K562 (cell line): ENCODE measurements at regions not wholly inside any gene's neighbourhood (a gene's known extent, or its start where the extent isn't known, plus 50 kb on each side); places are given as distances from the start of the nearest gene placed in this dataset.

Source experiments
- ATAC-seq: fragments of 200-7000 bp; cut with Tn5 transposase; 3 replicates; pipeline ENCODE4 v1.9.1; 2020; ENCODE audit warnings: moderate library complexity
- BruUV-seq: library from RNA; stranded (reverse); fragments of 400-500 nt; replicated peaks from 2 replicates; lab custom pipeline; 2021; lab: Mats Ljungman, UMichigan
- CTCF ChIA-PET: fragments of 300-600 bp; formaldehyde crosslinking; extraction: SDS; loops from one replicate; lab custom pipeline; 2021; ENCODE audit warnings: low intra/inter-chr PET ratio; lab: Yijun Ruan, JAX
- POLR2A ChIA-PET: fragments of 300-600, 350-650 bp; sonication (Branson Sonifier 250); formaldehyde crosslinking; extraction: SDS; loops from one replicate; lab custom pipeline; 2021; ENCODE audit warnings: antibody characterized with exemption, inconsistent platforms; lab: Yijun Ruan, JAX
- DNase-seq, 4 experiments: peaks; one replicate each; pipeline versions ENCODE4 v3.0.0 to v3.0.0-alpha.2; 2011 to 2018; ENCODE audit warnings: low spot score in 3 of 4, mixed read lengths in 3 of 4; ENCODE audit errors: extremely low read depth in 1 of 4
- FAIRE-seq: peaks from 2 replicates; lab custom pipeline; 2011; peaks lifted over from hg19 to GRCh38; lab: Jason Lieb, UNC
- H2AFZ ChIP-seq: 2 replicates; pipeline ENCODE4 v1.6.0; 2011; ENCODE audit warnings: low read depth, low read length, control low read depth, inconsistent platforms
- H3K27ac ChIP-seq: fragments of 200-600 bp; 3 replicates; pipeline ENCODE4 v1.8.0; 2011; ENCODE audit warnings: low read depth, mild to moderate bottlenecking, control low read depth, inconsistent platforms, low read length, moderate library complexity, mixed read lengths; ENCODE audit errors: extremely low read depth
- H3K27me3 ChIP-seq, 2 experiments: fragments of 300-600 bp in 1 of 2; 2 replicates in 1 of 2; 3 replicates in 1 of 2; pipeline versions ENCODE4 v1.6.0 to v1.8.0; 2011; ENCODE audit warnings: inconsistent platforms in 2 of 2, low read length in 2 of 2, mild to moderate bottlenecking in 1 of 2, mixed read lengths in 1 of 2, moderate library complexity in 1 of 2; ENCODE audit not compliant: control insufficient read depth in 2 of 2, insufficient read depth in 2 of 2
- H3K36me3 ChIP-seq: fragments of 300-600 bp; 3 replicates; pipeline ENCODE4 v1.8.0; 2011; ENCODE audit warnings: mild to moderate bottlenecking, low read length, inconsistent platforms; ENCODE audit not compliant: control insufficient read depth, insufficient read depth
- H3K4me1 ChIP-seq, 2 experiments: fragments of 200-600 bp in 1 of 2; replicated peaks in 1 of 2; 2 replicates in 1 of 2; 3 replicates in 1 of 2; pipeline versions ENCODE4 v1.5.1 to v1.8.0; 2011; ENCODE audit warnings: inconsistent platforms in 2 of 2, low read length in 2 of 2, mild to moderate bottlenecking in 1 of 2, mixed read lengths in 1 of 2, moderate library complexity in 1 of 2; ENCODE audit not compliant: control insufficient read depth in 2 of 2, insufficient read depth in 2 of 2
- H3K4me2 ChIP-seq: 2 replicates; pipeline ENCODE4 v1.6.1; 2011; ENCODE audit warnings: low read length, control low read depth, inconsistent platforms, mixed read lengths; ENCODE audit not compliant: insufficient read depth
- H3K4me3 ChIP-seq: fragments of 200-600 bp; sonication (generic), shearing (Covaris generic); 2 replicates; pipeline ENCODE4 v1.5.1; 2016; ENCODE audit warnings: control low read depth, inconsistent platforms
- H3K79me2 ChIP-seq: fragments of 200-600 bp; 3 replicates; pipeline ENCODE4 v1.8.0; 2011; ENCODE audit warnings: low read length, inconsistent platforms; ENCODE audit not compliant: control insufficient read depth, insufficient read depth
- H3K9ac ChIP-seq, 2 experiments: 2 replicates each; pipeline versions ENCODE4 v1.6.0 to v1.6.1; 2011; ENCODE audit warnings: low read depth in 2 of 2, low read length in 2 of 2, control low read depth in 1 of 2, inconsistent platforms in 1 of 2, mild to moderate bottlenecking in 1 of 2, mixed read lengths in 1 of 2; ENCODE audit not compliant: insufficient read depth in 1 of 2
- H3K9me1 ChIP-seq: one replicate; pipeline ENCODE4 v1.6.0; 2011; ENCODE audit warnings: inconsistent platforms, mild to moderate bottlenecking, low read length, moderate library complexity; ENCODE audit not compliant: control insufficient read depth, insufficient read depth
- H3K9me3 ChIP-seq: replicated peaks from 2 replicates; pipeline ENCODE4 v1.5.1; 2011; ENCODE audit warnings: low read depth, low read length, inconsistent platforms; ENCODE audit not compliant: control insufficient read depth, insufficient read depth
- H4K20me1 ChIP-seq: replicated peaks from 2 replicates; pipeline ENCODE4 v1.6.1; 2011; ENCODE audit warnings: low read length, inconsistent platforms, mixed read lengths; ENCODE audit not compliant: control insufficient read depth, insufficient read depth
- HEY1 ChIP-seq: fragments of 250-450 bp; sonication (Bioruptor Pico); IDR thresholded peaks from 2 replicates; pipeline ENCODE4 v1.5.0; 2020; ENCODE audit warnings: mild to moderate bottlenecking, moderate library complexity, borderline replicate concordance
- HMG20B ChIP-seq: fragments of 250-450 bp; sonication (Bioruptor Pico); IDR thresholded peaks from 2 replicates; pipeline ENCODE4 v1.5.0; 2021; ENCODE audit warnings: mild to moderate bottlenecking
- MED1 ChIP-seq: sonication (generic); formaldehyde crosslinking; IDR thresholded peaks from 2 replicates; pipeline ENCODE4 v1.8.1; 2023; ENCODE audit warnings: missing genetic modification reagents, borderline replicate concordance
- PYGO2 ChIP-seq: fragments of 450-650 bp; IDR thresholded peaks from 2 replicates; pipeline ENCODE4 v1.6.1; 2016; ENCODE audit warnings: mild to moderate bottlenecking, missing genetic modification characterization, moderate library complexity, missing compliant biosample characterization
- ZBTB33 ChIP-seq: sonication (generic); formaldehyde crosslinking; IDR thresholded peaks from 2 replicates; pipeline ENCODE4 v1.8.1; 2023; ENCODE audit warnings: mild to moderate bottlenecking, missing genetic modification reagents
- ZNF197 ChIP-seq: fragments of 200-800 bp; sonication (Bioruptor generic); IDR thresholded peaks from 2 replicates; pipeline ENCODE4 v1.6.1; 2016; ENCODE audit warnings: low read depth, missing genetic modification characterization, missing compliant biosample characterization
- ZNF518B ChIP-seq: fragments of 250-450 bp; sonication (Bioruptor Pico); IDR thresholded peaks from 2 replicates; pipeline ENCODE4 v1.5.0; 2021; ENCODE audit warnings: mild to moderate bottlenecking, moderate library complexity
- WGBS: fragments of 100-300 bp; shearing (Covaris generic); methylation state at CpG from one replicate; pipeline ENCODE4 v1.1.6; 2016; ENCODE audit warnings: low coverage, mixed read lengths; ENCODE audit not compliant: insufficient coverage; ENCODE audit errors: missing lambda C conversion rate; 5-methylcytosine and 5-hydroxymethylcytosine counted together
- in situ Hi-C: fragments of 300-500 bp; cut with MboI; formaldehyde crosslinking; loops from 4 replicates; pipeline ENCODE4 v1.15.0; 2018; ENCODE audit warnings: inconsistent platforms, mixed read lengths
- intact Hi-C: fragments of 100-400 bp; cut with micrococcal nuclease; formaldehyde crosslinking; loops from 2 replicates; pipeline ENCODE4 v1.14.2; 2022
- TF ChIP-seq, protein P1 (sequence below): fragments of 150-350 bp; conservative IDR thresholded peaks from 2 replicates; pipeline ENCODE4 v1.6.1; 2014; ENCODE audit warnings: low read length

DNA sequence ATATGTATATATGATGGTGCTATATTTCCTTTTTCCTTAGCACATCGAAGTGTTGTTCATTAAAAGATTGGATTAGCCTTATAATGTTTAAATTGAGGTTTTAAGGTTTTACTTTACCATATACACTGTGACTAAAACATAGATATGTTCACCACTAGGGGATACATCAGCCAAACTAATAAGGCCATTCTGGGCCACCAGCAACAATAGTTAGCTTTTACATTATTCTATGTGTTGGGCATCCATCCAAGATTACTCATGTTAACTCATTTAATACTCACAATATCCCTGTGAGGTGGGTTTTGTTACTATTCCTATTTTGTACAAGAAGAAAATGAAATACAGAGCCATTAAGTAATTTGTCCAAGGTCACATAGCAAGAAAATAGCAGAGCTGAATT lies 202.6 kb upstream of the AVPR1A start:
- Histone ChIP-seq H3K4me1 (no peaks in the 10 kb centered on the region), H3K4me2 (no peak overlapping the region), H2AFZ (no peak overlapping the region), H3K9me1 (no peaks in the 10 kb centered on the region), H3K27ac (no peak overlapping the region), H4K20me1 (no peaks in the 10 kb centered on the region), H3K27me3 (no peaks in the 10 kb centered on the region), H3K9ac (no peak overlapping the region), H3K9me3 (no peaks in the 10 kb centered on the region), H3K4me3 (no peak overlapping the region), H3K36me3 (no peaks in the 10 kb centered on the region), H3K79me2 (no peaks in the 10 kb centered on the region)
- 0% methylated on average over 1 of the region's 1 CpG for WGBS
- ChIA-PET CTCF (no interaction called here), POLR2A (no interaction called here)
- FAIRE-seq, result no peak
- ATAC-seq, result no peak
- DNase-seq, result no peak
- intact Hi-C loops (no loop called here), in situ Hi-C loops (no loop called here)
- no peak for TF ChIP-seq MED1 (CRISPR knock-in tag)
- TF ChIP-seq ZBTB33 (CRISPR knock-in tag), result no peak
- TF ChIP-seq ZNF197 (CRISPR knock-in tag), result no peak
- no peak for TF ChIP-seq HEY1
- no TSS peak for BruUV-seq

DNA sequence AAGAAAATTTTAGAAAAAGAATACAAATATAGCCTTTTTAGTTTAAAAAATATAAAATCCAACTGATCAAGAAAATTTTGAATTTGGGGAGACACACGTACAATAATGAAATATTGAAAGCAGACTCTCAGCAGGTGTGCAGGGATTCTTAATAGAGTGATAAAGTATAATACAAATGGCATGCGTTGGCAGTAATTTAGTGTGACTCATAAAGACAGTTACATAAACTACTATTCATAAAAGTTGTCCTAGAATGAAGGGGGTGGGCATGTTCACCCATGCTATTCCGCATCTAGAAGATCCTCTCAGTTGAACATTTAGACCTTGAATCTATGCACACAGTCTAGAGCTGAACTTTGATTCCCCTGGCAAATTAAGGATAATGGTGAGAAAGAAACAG lies 200.4 kb upstream of the AVPR1A start:
- no peak for FAIRE-seq

More for the DNA sequence above, 200.4 kb upstream of the AVPR1A start:
- no peaks in the 10 kb centered on the region for H3K4me1 ChIP-seq
- CTCF ChIA-PET, result no interaction called here
- H3K27ac ChIP-seq, result no peak overlapping the region
- H3K27me3 ChIP-seq, result no peaks in the 10 kb centered on the region
- POLR2A ChIA-PET, result no interaction called here
- H3K9me3 ChIP-seq, result no peaks in the 10 kb centered on the region
- no peaks in the 10 kb centered on the region for H3K36me3 ChIP-seq
- no peaks in the 10 kb centered on the region for H4K20me1 ChIP-seq
- no peak overlapping the region for H3K4me2 ChIP-seq
- intact Hi-C loops (no loop called here), in situ Hi-C loops (no loop called here)
- H3K9me1 ChIP-seq, result no peaks in the 10 kb centered on the region
- TF ChIP-seq PYGO2 (tag) (no peak), HMG20B (no peak), ZNF518B (CRISPR knock-in tag) (no peak)
- TF ChIP-seq, protein P1, sequence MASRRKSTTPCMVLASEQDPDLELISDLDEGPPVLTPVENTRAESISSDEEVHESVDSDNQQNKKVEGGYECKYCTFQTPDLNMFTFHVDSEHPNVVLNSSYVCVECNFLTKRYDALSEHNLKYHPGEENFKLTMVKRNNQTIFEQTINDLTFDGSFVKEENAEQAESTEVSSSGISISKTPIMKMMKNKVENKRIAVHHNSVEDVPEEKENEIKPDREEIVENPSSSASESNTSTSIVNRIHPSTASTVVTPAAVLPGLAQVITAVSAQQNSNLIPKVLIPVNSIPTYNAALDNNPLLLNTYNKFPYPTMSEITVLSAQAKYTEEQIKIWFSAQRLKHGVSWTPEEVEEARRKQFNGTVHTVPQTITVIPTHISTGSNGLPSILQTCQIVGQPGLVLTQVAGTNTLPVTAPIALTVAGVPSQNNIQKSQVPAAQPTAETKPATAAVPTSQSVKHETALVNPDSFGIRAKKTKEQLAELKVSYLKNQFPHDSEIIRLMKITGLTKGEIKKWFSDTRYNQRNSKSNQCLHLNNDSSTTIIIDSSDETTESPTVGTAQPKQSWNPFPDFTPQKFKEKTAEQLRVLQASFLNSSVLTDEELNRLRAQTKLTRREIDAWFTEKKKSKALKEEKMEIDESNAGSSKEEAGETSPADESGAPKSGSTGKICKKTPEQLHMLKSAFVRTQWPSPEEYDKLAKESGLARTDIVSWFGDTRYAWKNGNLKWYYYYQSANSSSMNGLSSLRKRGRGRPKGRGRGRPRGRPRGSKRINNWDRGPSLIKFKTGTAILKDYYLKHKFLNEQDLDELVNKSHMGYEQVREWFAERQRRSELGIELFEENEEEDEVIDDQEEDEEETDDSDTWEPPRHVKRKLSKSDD, result no peak
- WGBS, result 2% methylated on average over 3 of the region's 3 CpGs
- no peak overlapping the region for H2AFZ ChIP-seq
- no peak overlapping the region for H3K9ac ChIP-seq
- ATAC-seq (no peak), DNase-seq (no peak)
- H3K4me3 ChIP-seq, result no peak overlapping the region
- H3K79me2 ChIP-seq, result no peaks in the 10 kb centered on the region
- BruUV-seq, result no TSS peak
